Activated naive CD4-positive, alpha-beta T cell treated with anti-CD3 and anti-CD28 coated beads, Interleukin-2, amount 10 ng/mL, durations not matched to agents 7 days and 5 days (primary cell): ENCODE measurements at regions not wholly inside any gene's neighbourhood (a gene's known extent, or its start where the extent isn't known, plus 50 kb on each side); places are given as distances from the start of the nearest gene placed in this dataset.
"Not testable (repeated sequence)": the region's sequence is repeated elsewhere in the genome, so short reads cannot be mapped to it uniquely, and the experiment has no call there.

Source experiments
- CTCF ChIA-PET: fragments of 350-600 bp; sonication (Branson Sonifier 250); formaldehyde crosslinking; loops from one replicate; lab custom pipeline; 2021; ENCODE audit warnings: antibody characterized with exemption; lab: Charles Lee
- DNase-seq: peaks from one replicate; pipeline ENCODE4 v3.0.0-alpha.2; 2020
- H3K27ac Mint-ChIP-seq: one replicate; pipeline ENCODE4 v1.8.0; 2021; ENCODE audit warnings: mild to moderate bottlenecking, moderate library complexity, mixed read lengths
- H3K27me3 Mint-ChIP-seq: one replicate; pipeline ENCODE4 v1.8.0; 2021; ENCODE audit warnings: mild to moderate bottlenecking, mixed read lengths
- H3K36me3 Mint-ChIP-seq: one replicate; pipeline ENCODE4 v1.8.0; 2021; ENCODE audit warnings: mixed read lengths
- H3K4me1 Mint-ChIP-seq: one replicate; pipeline ENCODE4 v1.8.0; 2021; ENCODE audit warnings: mixed read lengths
- H3K4me3 Mint-ChIP-seq: one replicate; pipeline ENCODE4 v1.8.0; 2021; ENCODE audit warnings: mild to moderate bottlenecking, moderate library complexity, mixed read lengths
- H3K9me3 Mint-ChIP-seq: one replicate; pipeline ENCODE4 v1.8.0; 2021; ENCODE audit warnings: mixed read lengths

- no peaks in the 10 kb centered on the region for H3K36me3 Mint-ChIP-seq
- CTCF ChIA-PET, result no interaction called here
- no peaks in the 10 kb centered on the region for H3K27me3 Mint-ChIP-seq
- no peak overlapping the region for H3K27ac Mint-ChIP-seq
- no peak for DNase-seq
- H3K4me3 Mint-ChIP-seq, result no peak overlapping the region
- H3K4me1 Mint-ChIP-seq, result no peaks in the 10 kb centered on the region
- H3K9me3 Mint-ChIP-seq, result peaks cover 15% of the 10 kb centered on the region
Measured at GRCh38 chr7:145884716-145885514, 231.7 kb upstream of the CNTNAP2 start.

DNA sequence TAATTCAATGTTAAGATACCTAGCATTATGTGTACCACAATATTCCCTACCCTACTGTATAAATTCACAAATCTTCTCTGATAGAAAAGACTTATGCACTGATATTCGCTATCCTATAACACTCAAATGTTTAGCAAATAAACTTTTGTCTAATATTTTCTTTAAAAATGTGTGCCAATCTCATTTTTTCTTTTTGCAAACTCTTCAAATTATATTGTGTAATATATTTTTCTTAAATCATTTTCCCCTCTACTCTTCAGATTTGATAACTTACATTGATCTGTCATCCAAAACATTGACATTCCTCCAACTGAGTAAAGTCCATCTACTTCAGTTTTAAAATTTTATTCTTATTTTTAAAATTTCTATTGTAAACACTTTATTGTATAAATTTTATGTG, 240.2 kb upstream of the CNTNAP2 start:
- Mint-ChIP-seq H3K4me1 (no peaks in the 10 kb centered on the region), H3K27ac (no peak overlapping the region), H3K9me3 (peaks cover 2% of the 10 kb centered on the region), H3K4me3 (no peak overlapping the region), H3K36me3 (no peaks in the 10 kb centered on the region), H3K27me3 (no peaks in the 10 kb centered on the region)
- no peak for DNase-seq
- CTCF ChIA-PET, result no interaction called here

GRCh38 chr7:145875267-145875666, 241.3 kb upstream of the CNTNAP2 start:
- no peaks in the 10 kb centered on the region for H3K27me3 Mint-ChIP-seq
- CTCF ChIA-PET, result no interaction called here

DNA sequence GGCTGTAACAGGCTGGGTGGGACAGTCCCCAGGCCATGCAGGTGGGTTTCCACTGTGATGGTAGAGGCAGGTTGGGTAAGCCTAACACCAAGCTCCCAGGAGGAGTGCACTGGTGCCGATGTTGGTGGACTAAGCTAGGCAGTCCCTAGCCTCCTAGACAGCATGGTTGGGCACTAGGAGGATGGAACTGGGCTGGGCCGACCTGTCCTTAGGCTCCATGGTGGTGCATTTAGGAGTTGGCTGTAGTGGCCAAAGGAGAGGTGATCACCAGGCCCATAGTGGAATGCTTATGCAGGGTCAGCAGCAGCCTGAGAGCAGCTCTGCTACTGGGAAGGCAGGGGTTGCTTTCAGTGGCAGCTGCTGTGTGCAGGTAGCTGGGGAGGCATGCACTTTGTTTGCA, 247.7 kb upstream of the CNTNAP2 start:
- CTCF ChIA-PET, result no interaction called here
- Mint-ChIP-seq H3K27me3 (no peaks in the 10 kb centered on the region), H3K9me3 (peaks cover 16% of the 10 kb centered on the region), H3K4me1 (no peaks in the 10 kb centered on the region), H3K27ac (no peak overlapping the region), H3K4me3 (no peak overlapping the region), H3K36me3 (no peaks in the 10 kb centered on the region)
- no peak for DNase-seq

More at GRCh38 chr7:145875267-145875666, 241.3 kb upstream of the CNTNAP2 start:
- no peaks in the 10 kb centered on the region for H3K9me3 Mint-ChIP-seq
- no peaks in the 10 kb centered on the region for H3K4me1 Mint-ChIP-seq
- no peak for DNase-seq
- no peak overlapping the region for H3K4me3 Mint-ChIP-seq
- no peak overlapping the region for H3K27ac Mint-ChIP-seq
- no peaks in the 10 kb centered on the region for H3K36me3 Mint-ChIP-seq

- no peaks in the 10 kb centered on the region for H3K4me1 Mint-ChIP-seq
- CTCF ChIA-PET, result no interaction called here
- H3K27ac Mint-ChIP-seq, result no peak overlapping the region
- no peaks in the 10 kb centered on the region for H3K27me3 Mint-ChIP-seq
- no peak overlapping the region for H3K4me3 Mint-ChIP-seq
- no peaks in the 10 kb centered on the region for H3K36me3 Mint-ChIP-seq
- peaks cover 19% of the 10 kb centered on the region for H3K9me3 Mint-ChIP-seq
- DNase-seq, result no peak
Measured at GRCh38 chr7:145862212-145862611, 254.4 kb upstream of the CNTNAP2 start.

DNA sequence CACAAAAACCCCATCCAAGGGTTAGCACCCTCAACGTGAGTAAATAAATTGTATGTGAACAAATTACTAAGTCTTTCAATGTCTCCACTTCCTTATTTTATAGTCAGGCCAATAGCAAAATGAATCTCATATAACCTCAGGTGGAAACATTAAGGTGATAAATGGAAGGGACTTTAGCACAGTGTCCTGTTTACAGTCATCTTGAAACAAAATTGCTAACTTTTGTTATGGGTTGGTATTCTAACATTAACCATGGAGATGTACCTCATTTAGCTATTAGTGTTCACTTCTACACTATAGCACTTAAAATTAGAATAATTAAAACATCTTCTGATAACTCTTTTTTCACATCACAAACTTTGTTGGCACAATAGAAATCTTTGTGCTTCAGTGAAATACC, 255.8 kb upstream of the CNTNAP2 start:
- no peaks in the 10 kb centered on the region for H3K27me3 Mint-ChIP-seq
- H3K4me1 Mint-ChIP-seq, result no peaks in the 10 kb centered on the region
- no peaks in the 10 kb centered on the region for H3K36me3 Mint-ChIP-seq
- CTCF ChIA-PET, result no interaction called here
- no peak overlapping the region for H3K4me3 Mint-ChIP-seq
- DNase-seq, result no peak
- H3K9me3 Mint-ChIP-seq, result peaks cover 18% of the 10 kb centered on the region
- H3K27ac Mint-ChIP-seq, result no peak overlapping the region

DNA sequence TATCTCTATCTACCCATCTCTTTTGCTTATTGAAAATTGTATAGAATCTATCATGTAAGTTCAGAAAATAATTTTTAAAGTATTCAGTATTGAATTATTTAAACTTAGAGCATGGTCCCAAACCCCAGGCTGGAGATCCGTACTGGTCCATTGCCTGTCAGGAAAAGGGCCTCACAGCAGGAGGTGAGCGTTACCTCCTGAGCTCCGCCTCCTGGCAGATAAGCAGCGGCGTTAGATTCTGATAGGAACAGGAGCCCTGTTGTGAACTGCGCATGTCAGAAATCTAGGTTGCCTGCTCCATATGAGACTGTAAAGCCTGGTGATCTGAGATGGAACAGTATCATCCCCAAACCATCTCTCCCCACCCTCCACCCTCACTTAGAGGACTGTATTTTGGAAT, 266.0 kb upstream of the CNTNAP2 start:
- Mint-ChIP-seq H3K27ac (no peak overlapping the region), H3K4me1 (no peaks in the 10 kb centered on the region), H3K4me3 (no peak overlapping the region), H3K36me3 (no peaks in the 10 kb centered on the region), H3K27me3 (no peaks in the 10 kb centered on the region), H3K9me3 (peaks cover 12% of the 10 kb centered on the region)
- DNase-seq, result no peak
- CTCF ChIA-PET, result no interaction called here

DNA sequence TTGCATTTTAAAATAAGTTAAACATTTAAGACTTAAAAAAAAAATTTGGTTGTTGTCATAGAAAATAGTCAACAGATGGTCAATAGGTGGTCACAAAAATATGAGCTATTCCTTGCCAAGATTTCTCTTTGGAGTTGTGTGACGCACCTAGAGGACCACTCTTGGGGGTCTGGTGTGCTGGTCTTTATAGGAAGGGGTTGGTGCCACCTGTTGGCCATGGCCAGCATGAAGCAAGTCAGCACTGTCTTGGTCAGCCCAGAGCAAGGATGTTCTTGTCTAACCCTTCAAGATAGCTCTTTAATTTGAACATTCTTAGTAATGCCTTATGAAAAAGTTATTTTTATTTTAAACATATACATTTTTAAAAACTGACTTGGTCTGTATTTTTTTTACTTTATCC, 267.9 kb upstream of the CNTNAP2 start:
- Mint-ChIP-seq H3K27ac (no peak overlapping the region), H3K4me1 (no peaks in the 10 kb centered on the region), H3K9me3 (peaks cover 13% of the 10 kb centered on the region), H3K4me3 (no peak overlapping the region), H3K36me3 (no peaks in the 10 kb centered on the region), H3K27me3 (no peaks in the 10 kb centered on the region)
- DNase-seq, result no peak
- CTCF ChIA-PET, result no interaction called here

DNA sequence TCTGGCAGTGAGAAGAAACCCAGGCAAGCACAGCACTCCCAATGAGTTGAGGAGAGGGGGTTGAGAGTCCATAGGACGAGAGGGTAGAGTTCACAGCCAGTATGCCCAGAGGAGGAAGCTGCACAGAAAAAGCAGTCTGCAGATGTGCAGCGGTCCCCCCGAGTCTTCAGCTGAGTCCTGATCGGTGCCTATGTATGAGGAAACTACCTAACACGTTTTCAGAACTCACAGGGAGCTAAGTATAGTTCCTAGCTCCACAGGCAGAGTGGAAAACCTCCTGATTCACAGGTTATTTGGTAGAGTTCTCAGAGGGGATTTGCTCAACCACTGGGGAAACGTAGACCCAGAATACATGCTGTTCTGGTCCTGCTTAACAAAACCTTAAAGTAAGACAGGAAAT, 271.3 kb upstream of the CNTNAP2 start:
- H3K27ac Mint-ChIP-seq, result no peak overlapping the region
- CTCF ChIA-PET, result no interaction called here
- H3K9me3 Mint-ChIP-seq, result peaks cover 16% of the 10 kb centered on the region
- no peak overlapping the region for H3K4me3 Mint-ChIP-seq
- H3K36me3 Mint-ChIP-seq, result no peaks in the 10 kb centered on the region
- DNase-seq, result no peak
- H3K4me1 Mint-ChIP-seq, result no peaks in the 10 kb centered on the region
- H3K27me3 Mint-ChIP-seq, result no peaks in the 10 kb centered on the region

GRCh38 chr7:145839814-145840213, 276.8 kb upstream of the CNTNAP2 start:
- H3K9me3 Mint-ChIP-seq, result peaks cover 7% of the 10 kb centered on the region
- CTCF ChIA-PET, result no interaction called here
- H3K27ac Mint-ChIP-seq, result no peak overlapping the region
- H3K4me3 Mint-ChIP-seq, result no peak overlapping the region
- no peaks in the 10 kb centered on the region for H3K36me3 Mint-ChIP-seq
- no peak for DNase-seq
- H3K27me3 Mint-ChIP-seq, result no peaks in the 10 kb centered on the region
- no peaks in the 10 kb centered on the region for H3K4me1 Mint-ChIP-seq

- H3K27ac Mint-ChIP-seq, result no peak overlapping the region
- no peaks in the 10 kb centered on the region for H3K36me3 Mint-ChIP-seq
- H3K9me3 Mint-ChIP-seq, result peaks cover 8% of the 10 kb centered on the region
- CTCF ChIA-PET, result no interaction called here
- H3K4me3 Mint-ChIP-seq, result no peak overlapping the region
- no peaks in the 10 kb centered on the region for H3K27me3 Mint-ChIP-seq
- H3K4me1 Mint-ChIP-seq, result no peaks in the 10 kb centered on the region
- DNase-seq, result no peak
Measured at GRCh38 chr7:145831616-145832206, 284.9 kb upstream of the CNTNAP2 start.

GRCh38 chr7:145817687-145818086, 298.9 kb upstream of the CNTNAP2 start:
- H3K9me3 Mint-ChIP-seq, result peaks cover 2% of the 10 kb centered on the region
- H3K27ac Mint-ChIP-seq, result no peak overlapping the region
- no peaks in the 10 kb centered on the region for H3K36me3 Mint-ChIP-seq
- CTCF ChIA-PET, result no interaction called here
- DNase-seq, result no peak
- no peak overlapping the region for H3K4me3 Mint-ChIP-seq
- H3K27me3 Mint-ChIP-seq, result no peaks in the 10 kb centered on the region
- H3K4me1 Mint-ChIP-seq, result no peaks in the 10 kb centered on the region

- Mint-ChIP-seq H3K27me3 (no peaks in the 10 kb centered on the region), H3K4me1 (no peaks in the 10 kb centered on the region), H3K4me3 (no peak overlapping the region), H3K36me3 (no peaks in the 10 kb centered on the region), H3K27ac (no peak overlapping the region), H3K9me3 (peaks cover 3% of the 10 kb centered on the region)
- DNase-seq, result no peak
- CTCF ChIA-PET, result no interaction called here
Measured at GRCh38 chr7:145812218-145812617, 304.4 kb upstream of the CNTNAP2 start.

- H3K36me3 Mint-ChIP-seq, H3K4me3 Mint-ChIP-seq, H3K9me3 Mint-ChIP-seq, H3K4me1 Mint-ChIP-seq, CTCF ChIA-PET, DNase-seq, H3K27me3 Mint-ChIP-seq, H3K27ac Mint-ChIP-seq: not testable (repeated sequence)
Measured at GRCh38 chr7:145805496-145805895, 311.1 kb upstream of the CNTNAP2 start.

DNA sequence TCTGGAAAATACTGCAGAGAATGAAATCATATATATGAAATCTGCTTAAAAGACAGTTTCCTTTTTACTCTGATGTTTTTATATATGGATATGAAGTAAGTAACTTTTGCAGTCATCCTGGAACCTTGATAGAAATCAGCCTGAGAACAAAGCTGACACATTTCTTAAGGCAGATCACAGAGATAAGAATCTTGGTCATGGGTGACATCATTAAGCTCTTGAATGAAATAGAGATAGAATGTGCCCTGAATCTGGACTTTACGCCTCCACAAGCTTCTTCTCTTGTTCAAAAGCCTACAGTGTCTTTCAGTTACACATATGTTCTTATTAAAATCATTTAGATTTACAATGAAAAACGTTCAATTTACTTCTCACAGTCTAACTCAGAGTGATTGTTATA, 319.1 kb upstream of the CNTNAP2 start:
- Mint-ChIP-seq H3K27me3 (no peaks in the 10 kb centered on the region), H3K9me3 (no peaks in the 10 kb centered on the region), H3K36me3 (no peaks in the 10 kb centered on the region), H3K27ac (no peak overlapping the region), H3K4me1 (no peaks in the 10 kb centered on the region), H3K4me3 (no peak overlapping the region)
- CTCF ChIA-PET, result no interaction called here
- DNase-seq, result no peak
